HG02943 (cell line): ENCODE measurements at regions not wholly inside any gene's neighbourhood (a gene's known extent, or its start where the extent isn't known, plus 50 kb on each side); places are given as distances from the start of the nearest gene placed in this dataset.
"Not testable (repeated sequence)": the region's sequence is repeated elsewhere in the genome, so short reads cannot be mapped to it uniquely, and the experiment has no call there.

Experiments
- ATAC-seq: cut with Tn5 transposase; IDR thresholded peaks from one replicate; pipeline ENCODE4 v1.9.1; 2021; ENCODE audit warnings: mild to moderate bottlenecking, low read depth, moderate library complexity; ENCODE audit not compliant: unreplicated experiment

- no peak for ATAC-seq
Observed at GRCh38 chr2:236632295-236633218, 62.9 kb downstream of the ACKR3 start.

DNA sequence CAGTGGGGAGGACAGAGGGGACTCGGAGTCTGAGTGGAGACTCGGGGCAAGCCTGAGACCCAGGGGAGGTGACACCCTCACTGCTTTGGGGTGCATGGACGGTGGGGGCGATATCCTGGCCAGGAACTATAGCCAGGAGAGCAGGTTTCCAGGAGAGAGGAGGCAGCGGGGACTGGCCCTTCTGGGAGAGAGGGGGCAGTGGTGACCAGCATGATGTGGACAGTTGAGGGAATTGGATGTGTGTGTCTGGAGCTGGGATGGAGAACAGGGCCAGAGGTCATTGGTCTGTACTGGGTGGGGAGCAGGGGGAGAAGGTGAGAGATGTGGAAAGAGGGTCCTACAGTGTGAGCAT lies 63.6 kb downstream of the ACKR3 start:
- no peak for ATAC-seq

GRCh38 chr2:236633775-236634560 lies 64.3 kb downstream of the ACKR3 start:
- no peak for ATAC-seq

DNA sequence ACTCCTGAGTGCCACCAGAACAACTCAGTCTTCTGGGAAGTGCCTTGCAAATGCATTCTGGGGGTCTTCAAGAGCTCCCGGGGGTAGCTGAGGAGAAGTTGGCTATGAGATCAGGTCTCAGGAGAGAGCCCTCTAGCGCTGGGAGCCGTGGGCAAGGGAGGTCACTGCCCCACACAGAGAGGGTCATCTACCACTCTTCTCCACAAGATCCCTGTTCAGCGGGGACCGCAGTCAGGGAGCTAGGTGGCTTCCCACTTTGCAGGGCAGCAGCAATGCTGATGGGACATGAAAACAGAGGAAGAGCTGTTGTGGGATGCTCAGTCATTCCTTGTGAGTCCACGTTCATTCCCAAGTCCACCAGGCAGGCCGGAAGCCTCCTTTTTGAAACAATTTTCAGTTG lies 66.6 kb downstream of the ACKR3 start:
- ATAC-seq = no peak

DNA sequence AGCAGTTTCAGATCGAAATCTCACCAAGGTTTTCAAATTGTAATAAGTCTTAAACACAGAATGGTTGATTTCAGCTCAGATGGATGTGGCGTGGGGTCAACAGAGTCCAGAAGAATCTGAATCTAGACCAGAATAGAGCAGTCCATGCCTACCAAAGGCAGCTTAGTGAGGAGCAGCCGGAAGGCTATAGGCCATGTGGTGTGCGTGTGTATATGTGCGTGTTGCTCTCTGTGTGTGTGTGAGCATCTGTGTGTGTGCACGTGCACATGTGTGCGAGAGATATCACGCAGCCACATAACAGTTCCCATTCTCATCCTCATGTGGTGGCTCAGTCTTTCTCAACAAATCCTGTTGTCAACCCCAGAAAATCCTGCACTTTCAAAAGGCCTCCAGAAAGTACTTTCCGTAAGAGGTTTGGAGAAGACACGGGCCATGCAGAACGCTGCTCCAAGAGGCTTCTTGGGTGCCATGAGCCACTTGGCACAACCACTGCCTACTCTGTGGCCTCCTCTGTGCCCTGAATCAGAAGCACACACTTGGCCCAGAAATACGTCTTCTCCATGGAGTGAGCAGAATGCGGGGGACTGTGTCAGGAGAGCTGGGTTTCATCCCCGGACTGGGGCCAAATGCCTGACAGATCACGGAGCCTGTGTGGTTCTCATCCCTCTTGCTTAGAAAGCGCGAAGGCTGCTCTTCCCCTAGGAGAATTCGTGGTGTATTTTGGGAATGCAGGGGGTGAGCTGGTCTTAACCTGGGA lies 67.3 kb downstream of the ACKR3 start:
- no peak for ATAC-seq

GRCh38 chr2:236637686-236638569 lies 68.3 kb downstream of the ACKR3 start:
- ATAC-seq = no peak

DNA sequence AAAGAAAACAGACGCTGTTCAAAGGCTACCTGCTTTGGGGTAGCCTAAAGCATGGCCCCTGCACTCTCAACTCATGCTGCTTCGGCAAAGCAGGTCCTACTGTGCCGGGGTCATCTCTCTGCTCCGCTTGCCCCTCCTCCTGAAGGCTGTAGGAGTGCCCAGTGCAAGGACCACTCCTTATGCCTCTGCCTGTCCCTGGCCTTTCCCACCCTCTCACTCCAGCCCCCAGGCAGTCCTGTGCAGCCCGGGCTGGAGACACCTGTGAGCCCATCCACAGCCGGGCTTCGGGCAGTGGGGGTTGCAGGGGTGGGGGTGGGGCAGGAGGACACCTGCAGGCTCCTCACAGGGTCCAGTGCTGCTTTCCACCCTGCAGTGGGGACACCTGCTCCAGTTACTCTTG lies 69.1 kb downstream of the ACKR3 start:
- no peak for ATAC-seq

DNA sequence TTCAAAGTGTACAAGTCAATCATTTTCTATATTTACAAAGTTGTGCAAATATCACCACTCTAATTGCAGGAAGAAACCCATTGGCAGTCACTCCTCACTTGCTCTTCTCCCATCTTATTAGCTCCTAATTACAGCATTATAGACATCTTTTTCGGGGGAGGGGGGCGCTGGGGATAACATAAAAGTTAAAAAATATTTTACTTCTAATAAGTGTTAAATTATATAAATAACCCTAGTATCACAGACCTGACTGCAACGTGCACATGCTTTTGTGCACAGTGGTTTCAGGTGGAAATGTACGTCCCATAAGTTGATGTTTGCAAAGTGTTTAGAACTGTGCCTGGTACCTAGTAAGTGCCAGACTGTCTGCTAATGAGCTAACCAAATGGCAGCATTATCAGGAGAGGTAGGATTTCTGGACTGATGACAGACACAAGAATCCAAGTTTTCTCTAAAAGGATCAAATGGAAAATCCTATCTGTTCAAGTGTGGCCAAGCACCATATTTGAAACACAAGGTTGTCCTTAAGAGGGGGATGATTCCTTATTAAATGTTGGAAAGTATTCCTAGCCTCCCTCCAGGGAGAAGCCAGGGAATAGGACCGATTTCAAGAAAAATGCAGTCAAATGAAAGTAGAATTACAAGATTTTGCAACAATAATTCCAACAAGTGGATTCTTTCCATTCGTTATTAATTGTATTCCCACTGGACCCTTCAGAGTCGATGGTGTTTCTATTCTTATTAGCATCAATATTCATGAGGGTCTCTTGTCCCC lies 70.0 kb downstream of the ACKR3 start:
- no peak for ATAC-seq

DNA sequence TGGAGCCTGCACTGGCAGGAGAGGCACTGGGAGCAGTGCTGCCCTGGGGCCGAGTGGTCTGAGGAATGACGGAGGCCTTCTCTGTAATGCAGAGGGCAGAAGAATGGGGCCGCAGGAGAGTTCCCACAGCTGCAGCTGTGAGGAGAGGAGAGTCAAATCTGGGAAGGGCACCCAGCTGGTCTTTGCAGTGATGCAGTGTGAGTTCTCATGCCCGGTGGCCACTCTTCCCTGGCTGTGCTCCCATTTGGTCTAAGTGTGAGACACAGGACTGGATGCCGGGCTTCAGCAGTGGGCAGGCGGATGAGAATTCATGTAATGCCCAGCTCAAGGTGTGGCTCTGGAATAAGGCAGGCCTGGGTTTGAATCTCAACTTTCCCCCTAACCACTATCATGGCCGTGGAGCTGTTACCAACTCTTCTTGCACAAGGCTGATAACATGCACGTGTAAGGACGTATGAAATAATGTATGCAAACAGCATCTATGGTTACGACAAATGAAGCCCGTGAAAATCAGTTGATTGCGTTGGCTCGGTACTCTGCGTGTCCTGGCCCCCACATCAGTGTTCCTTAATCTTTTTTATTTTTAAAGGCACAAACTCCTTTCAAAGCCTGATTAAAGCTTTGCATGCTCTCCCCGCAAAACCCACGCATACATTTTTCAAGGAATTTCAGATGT lies 71.6 kb downstream of the ACKR3 start:
- ATAC-seq = no peak

GRCh38 chr2:236642125-236642524 lies 72.5 kb downstream of the ACKR3 start:
- ATAC-seq = no peak

- ATAC-seq = no peak
Observed at GRCh38 chr2:236642584-236643291, 73.1 kb downstream of the ACKR3 start.

DNA sequence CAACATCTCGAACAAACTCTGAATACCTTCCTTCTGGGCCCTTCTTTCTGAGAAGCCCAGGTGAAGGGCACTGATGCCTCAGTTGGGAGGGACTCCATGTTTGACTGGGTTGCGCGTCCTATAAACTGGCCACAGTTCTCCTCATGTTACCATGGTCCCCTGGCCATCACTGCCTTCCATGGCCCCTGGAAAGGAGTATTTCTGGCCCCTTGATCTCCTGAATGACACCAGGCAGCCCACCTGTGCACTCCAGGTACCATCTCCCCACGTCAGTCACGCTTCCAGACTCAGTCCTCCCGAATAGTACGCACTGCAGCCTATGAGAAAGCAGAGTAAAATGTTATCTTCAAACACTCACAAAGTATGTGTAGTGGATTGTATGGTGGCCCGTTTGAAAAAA lies 73.9 kb downstream of the ACKR3 start:
- no peak for ATAC-seq

GRCh38 chr2:236644067-236644466 lies 74.4 kb downstream of the ACKR3 start:
- ATAC-seq = no peak

DNA sequence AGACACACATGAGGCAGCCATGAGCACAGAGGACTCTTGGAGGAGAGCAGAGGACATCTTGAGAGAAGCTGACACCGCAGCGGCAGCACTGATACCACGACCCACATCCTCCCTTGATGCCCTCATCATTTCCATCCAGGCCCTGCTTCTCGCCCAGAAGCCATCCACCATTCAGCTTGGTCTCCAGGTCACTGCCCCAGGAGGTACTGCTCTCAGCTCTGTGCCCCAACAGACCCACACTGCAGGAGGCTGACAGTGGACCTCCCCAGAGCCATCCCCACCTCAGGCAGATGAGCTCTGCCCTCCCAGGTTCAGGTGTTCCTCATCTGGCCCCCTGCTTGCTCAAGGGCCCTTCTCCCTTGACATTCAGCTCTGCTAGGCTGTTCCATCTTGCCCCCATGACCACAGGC lies 74.9 kb downstream of the ACKR3 start:
- ATAC-seq = no peak

DNA sequence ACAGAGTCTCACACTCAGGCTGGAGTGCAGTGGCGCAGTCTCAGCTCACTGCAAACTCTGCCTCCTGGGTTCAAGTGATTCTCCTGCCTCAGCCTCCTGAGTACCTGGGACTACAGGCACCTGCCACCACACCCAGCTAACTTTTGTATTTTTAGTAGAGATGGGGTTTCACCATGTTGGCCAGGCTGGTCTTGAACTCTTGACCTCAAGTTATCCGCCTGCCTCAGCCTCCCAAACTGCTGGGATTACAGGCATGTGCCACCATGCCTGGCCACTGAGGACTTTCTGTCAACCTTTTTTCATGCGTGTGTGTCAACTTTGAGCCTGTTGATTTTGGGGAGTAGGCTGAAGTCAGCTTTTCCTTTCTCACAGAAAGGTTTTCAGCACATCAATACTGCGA lies 75.5 kb downstream of the ACKR3 start:
- not testable (repeated sequence) for ATAC-seq

GRCh38 chr2:236646441-236646840 lies 76.8 kb downstream of the ACKR3 start:
- no peak for ATAC-seq

DNA sequence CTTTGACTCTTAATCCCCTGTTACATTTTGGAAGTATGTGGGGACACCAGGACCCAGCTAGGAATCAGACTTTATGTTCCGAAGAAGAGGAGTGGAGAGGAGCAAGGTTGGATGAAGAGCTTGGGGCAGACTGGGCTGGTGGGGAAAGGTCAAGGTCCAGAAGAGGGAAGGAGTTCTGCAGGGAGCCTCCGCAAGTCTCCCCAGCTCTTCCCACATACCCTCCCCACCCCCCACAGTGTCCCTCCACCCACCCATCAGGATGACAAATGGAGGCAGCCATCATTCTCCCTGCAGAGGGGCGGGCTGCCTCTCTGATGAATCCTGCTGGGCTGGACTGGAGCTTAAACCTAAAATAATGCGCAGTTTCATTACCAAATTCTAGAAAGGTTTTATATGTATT lies 77.2 kb downstream of the ACKR3 start:
- ATAC-seq = no peak

DNA sequence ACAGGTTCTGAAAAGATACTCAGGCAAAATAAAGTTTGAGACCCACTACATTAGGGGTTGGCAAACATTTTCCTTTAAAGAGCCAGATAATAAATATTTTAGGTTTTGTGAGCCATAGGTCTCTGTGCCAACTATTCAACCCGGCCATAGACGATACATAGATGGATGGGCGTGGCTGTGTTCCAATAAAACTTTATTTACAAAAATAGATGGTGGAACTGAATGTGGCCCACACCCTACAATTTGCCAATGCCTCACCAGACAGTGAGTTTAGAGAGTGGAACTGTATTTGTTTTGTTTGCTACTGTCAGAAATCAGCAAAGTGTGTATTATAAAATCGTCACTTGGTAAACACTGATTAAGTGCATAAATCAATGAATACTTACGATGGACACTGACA lies 78.0 kb downstream of the ACKR3 start:
- ATAC-seq = no peak
